H9 (cell line): ENCODE measurements at regions not wholly inside any gene's neighbourhood (a gene's known extent, or its start where the extent isn't known, plus 50 kb on each side); places are given as distances from the start of the nearest gene placed in this dataset.

Experiments
- DNase-seq: peaks from one replicate; pipeline ENCODE4 v3.0.0-alpha.2; 2017
- H2AFZ ChIP-seq: one replicate; pipeline ENCODE4 v1.6.1; 2013; ENCODE audit warnings: mild to moderate bottlenecking, low read length, control low read depth, moderate library complexity
- H2AK5ac ChIP-seq: 2 replicates; pipeline ENCODE4 v1.6.1; 2013; ENCODE audit warnings: low read length, control low read depth, mixed read lengths; ENCODE audit not compliant: insufficient read length
- H2BK120ac ChIP-seq: one replicate; pipeline ENCODE4 v1.6.1; 2013; ENCODE audit warnings: low read depth, mild to moderate bottlenecking, low read length, control low read depth, inconsistent platforms; ENCODE audit not compliant: poor library complexity, severe bottlenecking
- H2BK12ac ChIP-seq: 2 replicates; pipeline ENCODE4 v1.6.1; 2013; ENCODE audit warnings: low read length, control low read depth, mixed read lengths, low read depth; ENCODE audit not compliant: insufficient read length
- H2BK15ac ChIP-seq: 2 replicates; pipeline ENCODE4 v1.6.1; 2013; ENCODE audit warnings: low read depth, low read length, control low read depth
- H2BK20ac ChIP-seq: one replicate; pipeline ENCODE4 v1.6.1; 2013; ENCODE audit warnings: low read depth, mild to moderate bottlenecking, low read length, control low read depth, inconsistent platforms; ENCODE audit not compliant: poor library complexity, severe bottlenecking
- H2BK5ac ChIP-seq: 2 replicates; pipeline ENCODE4 v1.6.1; 2013; ENCODE audit warnings: low read length, control low read depth, mixed read lengths; ENCODE audit not compliant: insufficient read length
- H3K14ac ChIP-seq: 2 replicates; pipeline ENCODE4 v1.6.1; 2013; ENCODE audit warnings: low read length, control low read depth; ENCODE audit not compliant: insufficient read depth
- H3K18ac ChIP-seq: 2 replicates; pipeline ENCODE4 v1.6.1; 2013; ENCODE audit warnings: low read depth, mild to moderate bottlenecking, mixed read lengths, low read length, control low read depth; ENCODE audit not compliant: insufficient read length
- H3K23ac ChIP-seq: 2 replicates; pipeline ENCODE4 v1.6.1; 2013; ENCODE audit warnings: low read length, control low read depth, mixed read lengths, low read depth; ENCODE audit not compliant: insufficient read length
- H3K23me2 ChIP-seq: 2 replicates; pipeline ENCODE4 v1.6.1; 2013; ENCODE audit warnings: low read depth, mild to moderate bottlenecking, mixed read lengths, low read length, control low read depth; ENCODE audit not compliant: insufficient read length, poor library complexity, severe bottlenecking
- H3K27ac ChIP-seq: 2 replicates; pipeline ENCODE4 v1.5.1; 2013; ENCODE audit warnings: low read length, control low read depth, mixed read lengths, low read depth; ENCODE audit not compliant: insufficient read length
- H3K27me3 ChIP-seq: 2 replicates; pipeline ENCODE4 v1.6.1; 2013; ENCODE audit warnings: low read length, control low read depth, inconsistent platforms; ENCODE audit not compliant: insufficient read depth
- H3K4ac ChIP-seq: 2 replicates; pipeline ENCODE4 v1.6.1; 2013; ENCODE audit warnings: low read depth, mild to moderate bottlenecking, control low read depth, inconsistent platforms, low read length, moderate library complexity
- H3K4me1 ChIP-seq: 2 replicates; pipeline ENCODE4 v1.6.1; 2013; ENCODE audit warnings: low read length, control low read depth, inconsistent platforms; ENCODE audit not compliant: insufficient read depth
- H3K4me2 ChIP-seq: 2 replicates; pipeline ENCODE4 v1.6.1; 2013; ENCODE audit warnings: low read length, control low read depth, mixed read lengths; ENCODE audit not compliant: insufficient read length, insufficient read depth
- H3K56ac ChIP-seq: 2 replicates; pipeline ENCODE4 v1.6.1; 2013; ENCODE audit warnings: low read depth, mild to moderate bottlenecking, mixed read lengths, low read length, control low read depth; ENCODE audit not compliant: insufficient read length
- H3K79me1 ChIP-seq: 2 replicates; pipeline ENCODE4 v1.6.1; 2013; ENCODE audit warnings: low read depth, mild to moderate bottlenecking, moderate library complexity, low read length, control low read depth, inconsistent platforms; ENCODE audit not compliant: insufficient read depth, poor library complexity, severe bottlenecking
- H3K79me2 ChIP-seq: 2 replicates; pipeline ENCODE4 v1.6.1; 2013; ENCODE audit warnings: low read length, control low read depth, inconsistent platforms; ENCODE audit not compliant: insufficient read depth
- H3K9ac ChIP-seq: 2 replicates; pipeline ENCODE4 v1.6.1; 2013; ENCODE audit warnings: low read length, control low read depth, mixed read lengths; ENCODE audit not compliant: insufficient read length; ENCODE audit errors: extremely low read depth
- H3K9me3 ChIP-seq: one replicate; pipeline ENCODE4 v1.6.1; 2013; ENCODE audit warnings: low read depth, low read length, inconsistent platforms; ENCODE audit not compliant: control insufficient read depth
- H3T11ph ChIP-seq: one replicate; pipeline ENCODE4 v1.6.1; 2013; ENCODE audit warnings: mild to moderate bottlenecking, low read length, control low read depth, inconsistent platforms
- H4K20me1 ChIP-seq: one replicate; pipeline ENCODE4 v1.6.1; 2013; ENCODE audit not compliant: control insufficient read depth, insufficient read length, insufficient read depth
- H4K5ac ChIP-seq: 2 replicates; pipeline ENCODE4 v1.6.1; 2013; ENCODE audit warnings: low read depth, mild to moderate bottlenecking, mixed read lengths, low read length, control low read depth; ENCODE audit not compliant: insufficient read length
- H4K8ac ChIP-seq: replicated peaks from 2 replicates; pipeline ENCODE4 v1.6.1; 2013; ENCODE audit warnings: low read length, control low read depth, mixed read lengths, low read depth; ENCODE audit not compliant: insufficient read length
- H4K91ac ChIP-seq: 2 replicates; pipeline ENCODE4 v1.6.1; 2013; ENCODE audit warnings: low read depth, mild to moderate bottlenecking, moderate library complexity, mixed read lengths, low read length, control low read depth; ENCODE audit not compliant: insufficient read length
- H3K27ac Mint-ChIP-seq, 3 experiments: 2 replicates in 2 of 3; 3 replicates in 1 of 3; pipeline ENCODE4 v1.8.0; 2020 to 2021; ENCODE audit warnings: mixed read lengths in 3 of 3, mild to moderate bottlenecking in 1 of 3, moderate library complexity in 1 of 3
- H3K27me3 Mint-ChIP-seq: 2 replicates; pipeline ENCODE4 v1.8.0; 2021; ENCODE audit warnings: low read depth, mild to moderate bottlenecking, moderate library complexity, mixed read lengths
- H3K36me3 Mint-ChIP-seq, 3 experiments: 2 replicates in 2 of 3; 3 replicates in 1 of 3; pipeline ENCODE4 v1.8.0; 2020 to 2021; ENCODE audit warnings: low read depth in 3 of 3, mixed read lengths in 3 of 3; ENCODE audit not compliant: insufficient read depth in 1 of 3
- H3K4me1 Mint-ChIP-seq, 2 experiments: 2 replicates each; pipeline ENCODE4 v1.8.0; 2020; ENCODE audit warnings: mixed read lengths in 2 of 2
- H3K4me3 Mint-ChIP-seq, 2 experiments: 2 replicates in 1 of 2; 3 replicates in 1 of 2; pipeline ENCODE4 v1.8.0; 2020 to 2021; ENCODE audit warnings: mild to moderate bottlenecking in 2 of 2, mixed read lengths in 2 of 2, moderate library complexity in 1 of 2
- H3K9me3 Mint-ChIP-seq, 2 experiments: 2 replicates in 1 of 2; 3 replicates in 1 of 2; pipeline ENCODE4 v1.8.0; 2020; ENCODE audit warnings: mild to moderate bottlenecking in 2 of 2, mixed read lengths in 2 of 2, moderate library complexity in 1 of 2
- TF ChIP-seq, protein P1 (sequence below): fragments of 200-600 bp; sonication (generic); conservative IDR thresholded peaks from 3 replicates; pipeline ENCODE4 v1.8.0; 2021; ENCODE audit warnings: antibody characterized with exemption, mild to moderate bottlenecking

DNA sequence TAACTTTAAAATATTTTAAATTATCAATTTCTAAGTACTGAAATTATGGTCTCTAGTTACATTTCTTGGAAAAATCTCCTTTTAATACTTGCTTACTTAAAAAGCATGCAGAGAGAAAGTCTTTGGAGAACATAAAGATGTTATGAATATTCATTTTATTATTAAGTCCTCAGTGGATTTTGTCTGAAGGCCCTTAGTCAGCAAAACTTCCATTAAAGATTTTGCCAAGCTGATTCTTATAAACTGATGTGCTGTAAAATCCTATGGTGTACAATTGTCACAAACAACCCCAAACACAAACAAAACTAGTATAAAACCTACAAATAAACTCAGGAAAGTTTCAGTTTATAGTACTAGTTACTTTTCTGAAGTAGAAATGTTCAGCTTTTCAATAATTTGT, 372.7 kb downstream of the MEI4 start:
- H3K9ac ChIP-seq, result no peak overlapping the region
- no peak overlapping the region for H2BK15ac ChIP-seq
- H3K4me1 ChIP-seq, result no peaks in the 10 kb centered on the region
- no peaks in the 10 kb centered on the region for H3K27me3 Mint-ChIP-seq
- no peaks in the 10 kb centered on the region for H3K4me1 Mint-ChIP-seq
- H3K4me3 Mint-ChIP-seq, result no peak overlapping the region
- H3K27me3 ChIP-seq, result no peaks in the 10 kb centered on the region
- H3K79me2 ChIP-seq, result no peaks in the 10 kb centered on the region
- no peak overlapping the region for H3K18ac ChIP-seq
- H3K9me3 Mint-ChIP-seq, result peaks cover 0 to 3% of the 10 kb centered on the region in 2 experiments; a peak in 2 of 5 replicates
- no peak overlapping the region for H4K8ac ChIP-seq
- TF ChIP-seq, protein P1, sequence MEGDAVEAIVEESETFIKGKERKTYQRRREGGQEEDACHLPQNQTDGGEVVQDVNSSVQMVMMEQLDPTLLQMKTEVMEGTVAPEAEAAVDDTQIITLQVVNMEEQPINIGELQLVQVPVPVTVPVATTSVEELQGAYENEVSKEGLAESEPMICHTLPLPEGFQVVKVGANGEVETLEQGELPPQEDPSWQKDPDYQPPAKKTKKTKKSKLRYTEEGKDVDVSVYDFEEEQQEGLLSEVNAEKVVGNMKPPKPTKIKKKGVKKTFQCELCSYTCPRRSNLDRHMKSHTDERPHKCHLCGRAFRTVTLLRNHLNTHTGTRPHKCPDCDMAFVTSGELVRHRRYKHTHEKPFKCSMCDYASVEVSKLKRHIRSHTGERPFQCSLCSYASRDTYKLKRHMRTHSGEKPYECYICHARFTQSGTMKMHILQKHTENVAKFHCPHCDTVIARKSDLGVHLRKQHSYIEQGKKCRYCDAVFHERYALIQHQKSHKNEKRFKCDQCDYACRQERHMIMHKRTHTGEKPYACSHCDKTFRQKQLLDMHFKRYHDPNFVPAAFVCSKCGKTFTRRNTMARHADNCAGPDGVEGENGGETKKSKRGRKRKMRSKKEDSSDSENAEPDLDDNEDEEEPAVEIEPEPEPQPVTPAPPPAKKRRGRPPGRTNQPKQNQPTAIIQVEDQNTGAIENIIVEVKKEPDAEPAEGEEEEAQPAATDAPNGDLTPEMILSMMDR, result no peak
- H2AFZ ChIP-seq, result no peak overlapping the region
- no peak overlapping the region for H2AK5ac ChIP-seq
- H3K23ac ChIP-seq, result no peak overlapping the region
- no peaks in the 10 kb centered on the region for H3K9me3 ChIP-seq
- no peak overlapping the region for H4K5ac ChIP-seq
- no peak overlapping the region for H2BK120ac ChIP-seq
- no peak overlapping the region for H4K91ac ChIP-seq
- no peaks in the 10 kb centered on the region for H3K36me3 Mint-ChIP-seq
- no peak overlapping the region for H3K4me2 ChIP-seq
- H3K79me1 ChIP-seq, result no peaks in the 10 kb centered on the region
- H4K20me1 ChIP-seq, result no peaks in the 10 kb centered on the region
- H3K14ac ChIP-seq, result no peak overlapping the region
- no peak overlapping the region for H3K27ac ChIP-seq
- no peak overlapping the region for H3K27ac Mint-ChIP-seq
- no peak overlapping the region for H2BK20ac ChIP-seq
- no peak overlapping the region for H3K56ac ChIP-seq
- DNase-seq, result no peak
- no peaks in the 10 kb centered on the region for H3K23me2 ChIP-seq
- H2BK5ac ChIP-seq, result no peak overlapping the region
- H3K4ac ChIP-seq, result no peak overlapping the region
- no peak overlapping the region for H3T11ph ChIP-seq
- H2BK12ac ChIP-seq, result no peak overlapping the region
